ENCODE measurements at regions not wholly inside any gene's neighbourhood (a gene's known extent, or its start where the extent isn't known, plus 50 kb on each side); places are given as distances from the start of the nearest gene placed in this dataset.

- H3K36me3 Mint-ChIP-seq (ENCODE audit: insufficient read depth) = no peaks in the 10 kb centered on the region
- H3K27ac Mint-ChIP-seq = no peak overlapping the region
- DNase-seq (no peak), ATAC-seq (replicated peaks) (no peak)
- H3K27me3 Mint-ChIP-seq = peaks cover 0 to 8% of the 10 kb centered on the region in 2 donors
- H3K4me1 Mint-ChIP-seq (ENCODE audit: low read depth in 2 of 2) = peaks cover 4 to 9% of the 10 kb centered on the region in 2 donors
- no peaks in the 10 kb centered on the region for H3K9me3 Mint-ChIP-seq
- no peak overlapping the region for H3K4me3 Mint-ChIP-seq
Measured at GRCh38 chr5:174420651-174421407, 303.6 kb upstream of the MSX2 start.

GRCh38 chr5:174421408-174421805 is 303.0 kb upstream of the MSX2 start:
- Mint-ChIP-seq H3K4me3 (no peak overlapping the region), H3K27ac (no peak overlapping the region), H3K27me3 (peaks cover 0 to 8% of the 10 kb centered on the region in 2 donors), H3K9me3 (no peaks in the 10 kb centered on the region), H3K36me3 (ENCODE audit: insufficient read depth) (no peaks in the 10 kb centered on the region), H3K4me1 (ENCODE audit: low read depth in 2 of 2) (peaks cover 4 to 9% of the 10 kb centered on the region in 2 donors)
- no peak for DNase-seq
- ATAC-seq (replicated peaks) = no peak

GRCh38 chr5:174423558-174423957 is 300.8 kb upstream of the MSX2 start:
- Mint-ChIP-seq H3K9me3 (no peaks in the 10 kb centered on the region), H3K4me1 (ENCODE audit: low read depth in 2 of 2) (peaks cover 3 to 6% of the 10 kb centered on the region in 2 donors), H3K27ac (no peak overlapping the region), H3K4me3 (no peak overlapping the region), H3K27me3 (peaks cover 0 to under 1% of the 10 kb centered on the region in 2 donors), H3K36me3 (ENCODE audit: insufficient read depth) (no peaks in the 10 kb centered on the region)
- DNase-seq (no peak), ATAC-seq (replicated peaks) (no peak)

- ATAC-seq (replicated peaks) (no peak), DNase-seq (no peak)
- Mint-ChIP-seq H3K4me3 (no peak overlapping the region), H3K36me3 (ENCODE audit: insufficient read depth) (no peaks in the 10 kb centered on the region), H3K27ac (no peak overlapping the region), H3K4me1 (ENCODE audit: low read depth in 2 of 2) (peaks cover 0 to 2% of the 10 kb centered on the region in 2 donors), H3K27me3 (no peaks in the 10 kb centered on the region), H3K9me3 (no peaks in the 10 kb centered on the region)
Measured at GRCh38 chr5:174424219-174425053, 299.9 kb upstream of the MSX2 start.

- Mint-ChIP-seq H3K27me3 (no peaks in the 10 kb centered on the region), H3K9me3 (peaks cover 0 to 2% of the 10 kb centered on the region in 2 donors), H3K4me3 (no peak overlapping the region), H3K36me3 (ENCODE audit: insufficient read depth) (no peaks in the 10 kb centered on the region), H3K27ac (no peak overlapping the region), H3K4me1 (ENCODE audit: low read depth in 2 of 2) (no peaks in the 10 kb centered on the region)
- DNase-seq = no peak
- ATAC-seq (replicated peaks) = no peak
Measured at GRCh38 chr5:174425271-174425963, 299.0 kb upstream of the MSX2 start.

- Mint-ChIP-seq H3K4me3 (no peak overlapping the region), H3K27ac (no peak overlapping the region), H3K27me3 (no peaks in the 10 kb centered on the region), H3K4me1 (ENCODE audit: low read depth in 2 of 2) (no peaks in the 10 kb centered on the region), H3K36me3 (ENCODE audit: insufficient read depth) (no peaks in the 10 kb centered on the region), H3K9me3 (peaks cover 0 to 2% of the 10 kb centered on the region in 2 donors)
- ATAC-seq (replicated peaks) = no peak
- DNase-seq = no peak
Measured at GRCh38 chr5:174425964-174426290, 298.5 kb upstream of the MSX2 start.

GRCh38 chr5:174426388-174426787 is 298.0 kb upstream of the MSX2 start:
- ATAC-seq (replicated peaks) = no peak
- Mint-ChIP-seq H3K4me1 (ENCODE audit: low read depth in 2 of 2) (no peaks in the 10 kb centered on the region), H3K27ac (no peak overlapping the region), H3K27me3 (no peaks in the 10 kb centered on the region), H3K36me3 (ENCODE audit: insufficient read depth) (no peaks in the 10 kb centered on the region), H3K9me3 (peaks cover 0 to 2% of the 10 kb centered on the region in 2 donors), H3K4me3 (no peak overlapping the region)
- DNase-seq = no peak

GRCh38 chr5:174426851-174427250 is 297.5 kb upstream of the MSX2 start:
- no peaks in the 10 kb centered on the region for H3K36me3 Mint-ChIP-seq (ENCODE audit: insufficient read depth)
- DNase-seq (no peak), ATAC-seq (replicated peaks) (no peak)
- no peaks in the 10 kb centered on the region for H3K4me1 Mint-ChIP-seq (ENCODE audit: low read depth in 2 of 2)
- H3K9me3 Mint-ChIP-seq = peaks cover 0 to 2% of the 10 kb centered on the region in 2 donors
- no peak overlapping the region for H3K4me3 Mint-ChIP-seq
- H3K27ac Mint-ChIP-seq = no peak overlapping the region
- H3K27me3 Mint-ChIP-seq = no peaks in the 10 kb centered on the region

- Mint-ChIP-seq H3K4me1 (ENCODE audit: low read depth in 2 of 2) (no peaks in the 10 kb centered on the region), H3K27ac (no peak overlapping the region), H3K27me3 (no peaks in the 10 kb centered on the region), H3K9me3 (peaks cover 0 to 2% of the 10 kb centered on the region in 2 donors), H3K36me3 (ENCODE audit: insufficient read depth) (no peaks in the 10 kb centered on the region), H3K4me3 (no peak overlapping the region)
- no peak for ATAC-seq (replicated peaks)
- DNase-seq = no peak
Measured at GRCh38 chr5:174427304-174427703, 297.1 kb upstream of the MSX2 start.

- H3K36me3 Mint-ChIP-seq (ENCODE audit: insufficient read depth) = no peaks in the 10 kb centered on the region
- no peak overlapping the region for H3K27ac Mint-ChIP-seq
- H3K4me1 Mint-ChIP-seq (ENCODE audit: low read depth in 2 of 2) = no peaks in the 10 kb centered on the region
- no peak overlapping the region for H3K4me3 Mint-ChIP-seq
- H3K9me3 Mint-ChIP-seq = peaks cover 0 to 2% of the 10 kb centered on the region in 2 donors
- H3K27me3 Mint-ChIP-seq = no peaks in the 10 kb centered on the region
- no peak for ATAC-seq (replicated peaks)
- no peak for DNase-seq
Measured at GRCh38 chr5:174428895-174429294, 295.5 kb upstream of the MSX2 start.

GRCh38 chr5:174430940-174431339 is 293.4 kb upstream of the MSX2 start:
- no peak overlapping the region for H3K4me3 Mint-ChIP-seq
- ATAC-seq (replicated peaks) (no peak), DNase-seq (no peak)
- H3K27me3 Mint-ChIP-seq = no peaks in the 10 kb centered on the region
- no peaks in the 10 kb centered on the region for H3K4me1 Mint-ChIP-seq (ENCODE audit: low read depth in 2 of 2)
- H3K27ac Mint-ChIP-seq = no peak overlapping the region
- no peaks in the 10 kb centered on the region for H3K36me3 Mint-ChIP-seq (ENCODE audit: insufficient read depth)
- H3K9me3 Mint-ChIP-seq = peaks cover 0 to 5% of the 10 kb centered on the region in 2 donors

- H3K9me3 Mint-ChIP-seq = peaks cover 0 to 5% of the 10 kb centered on the region in 2 donors
- no peaks in the 10 kb centered on the region for H3K27me3 Mint-ChIP-seq
- DNase-seq = no peak
- no peaks in the 10 kb centered on the region for H3K4me1 Mint-ChIP-seq (ENCODE audit: low read depth in 2 of 2)
- no peak for ATAC-seq (replicated peaks)
- no peaks in the 10 kb centered on the region for H3K36me3 Mint-ChIP-seq (ENCODE audit: insufficient read depth)
- H3K27ac Mint-ChIP-seq = no peak overlapping the region
- H3K4me3 Mint-ChIP-seq = no peak overlapping the region
Measured at GRCh38 chr5:174431504-174431903, 292.9 kb upstream of the MSX2 start.

- Mint-ChIP-seq H3K4me1 (ENCODE audit: low read depth in 2 of 2) (no peaks in the 10 kb centered on the region), H3K9me3 (peaks cover 0 to 7% of the 10 kb centered on the region in 2 donors), H3K4me3 (no peak overlapping the region), H3K36me3 (ENCODE audit: insufficient read depth) (no peaks in the 10 kb centered on the region), H3K27ac (no peak overlapping the region), H3K27me3 (no peaks in the 10 kb centered on the region)
- no peak for ATAC-seq (replicated peaks)
- DNase-seq = no peak
Measured at GRCh38 chr5:174433098-174433497, 291.3 kb upstream of the MSX2 start.
